Nephron (organoid): ENCODE measurements at regions not wholly inside any gene's neighbourhood (a gene's known extent, or its start where the extent isn't known, plus 50 kb on each side); places are given as distances from the start of the nearest gene placed in this dataset.

Experiments used
- H3K27ac Mint-ChIP-seq, 3 experiments: 2 replicates each; pipeline ENCODE4 v1.8.0; 2020; ENCODE audit warnings: mixed read lengths in 3 of 3, mild to moderate bottlenecking in 2 of 3, moderate library complexity in 1 of 3
- H3K27me3 Mint-ChIP-seq: 2 replicates; pipeline ENCODE4 v1.8.0; 2021; ENCODE audit warnings: low read depth, mild to moderate bottlenecking, moderate library complexity, mixed read lengths
- H3K36me3 Mint-ChIP-seq: 2 replicates; pipeline ENCODE4 v1.8.0; 2020; ENCODE audit warnings: low read depth, mixed read lengths
- H3K4me1 Mint-ChIP-seq: 2 replicates; pipeline ENCODE4 v1.8.0; 2020; ENCODE audit warnings: mixed read lengths
- H3K4me3 Mint-ChIP-seq, 3 experiments: 2 replicates each; pipeline ENCODE4 v1.8.0; 2020; ENCODE audit warnings: mild to moderate bottlenecking in 3 of 3, mixed read lengths in 3 of 3, moderate library complexity in 2 of 3
- H3K9me3 Mint-ChIP-seq: 2 replicates; pipeline ENCODE4 v1.8.0; 2020; ENCODE audit warnings: mixed read lengths
- TF ChIP-seq, protein P1 (sequence below), 3 experiments: fragments of 200-600 bp; sonication (generic); IDR thresholded peaks; one replicate each; pipeline ENCODE4 v1.5.0; 2021; ENCODE audit warnings: antibody characterized with exemption in 3 of 3; ENCODE audit not compliant: unreplicated experiment in 3 of 3

DNA sequence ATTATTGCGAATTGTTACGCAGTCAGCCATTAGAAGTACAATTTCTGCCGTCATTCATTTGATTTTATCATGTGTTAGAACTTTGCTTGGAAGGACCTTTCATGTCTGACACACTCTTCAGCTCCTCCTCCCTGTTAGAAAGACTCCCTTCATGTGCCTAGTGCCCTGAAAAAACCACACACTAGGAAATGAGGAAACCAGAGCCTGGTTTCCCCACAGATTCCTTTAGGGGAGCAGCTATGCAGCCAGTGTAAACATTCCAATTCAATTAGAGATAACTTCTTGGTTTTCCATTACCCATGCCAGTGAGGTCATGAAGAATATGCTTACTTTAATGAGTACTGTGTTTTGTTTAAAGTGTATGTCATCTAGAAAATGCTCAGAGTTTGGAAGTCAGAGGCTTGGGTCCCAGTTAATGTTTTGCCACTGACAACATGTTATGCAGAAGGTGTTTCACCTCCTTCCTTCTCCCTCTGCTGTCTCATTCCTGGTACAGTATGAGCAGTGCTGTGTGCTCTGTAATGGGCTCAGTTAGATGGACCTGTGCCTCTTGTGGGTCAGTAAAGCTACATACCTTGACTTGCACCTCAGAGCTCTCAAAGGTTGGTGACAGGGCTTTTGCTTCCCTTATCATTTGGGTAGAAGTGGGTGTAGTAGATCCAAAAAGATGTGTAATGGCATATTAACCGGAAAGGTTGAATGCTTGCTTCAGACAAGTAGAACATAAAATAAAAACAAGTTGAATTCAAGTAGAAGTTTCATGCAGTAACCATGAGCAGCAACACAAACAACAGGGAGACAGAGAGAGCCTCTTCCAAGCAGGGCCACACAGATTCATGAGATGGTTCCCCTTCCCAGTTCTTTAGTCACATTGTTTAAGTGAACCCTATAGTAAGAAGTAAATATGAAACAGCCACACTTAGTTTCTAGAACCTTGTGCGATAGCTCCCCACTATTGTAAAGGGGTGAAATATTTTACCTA is 52.6 kb upstream of the TNFAIP8 start:
- peak overlapping the region; percentile 87 to 92 (median 91) for H3K27ac Mint-ChIP-seq
- peaks cover 20% of the 10 kb centered on the region for H3K4me1 Mint-ChIP-seq
- no peaks in the 10 kb centered on the region for H3K27me3 Mint-ChIP-seq
- TF ChIP-seq, protein P1, sequence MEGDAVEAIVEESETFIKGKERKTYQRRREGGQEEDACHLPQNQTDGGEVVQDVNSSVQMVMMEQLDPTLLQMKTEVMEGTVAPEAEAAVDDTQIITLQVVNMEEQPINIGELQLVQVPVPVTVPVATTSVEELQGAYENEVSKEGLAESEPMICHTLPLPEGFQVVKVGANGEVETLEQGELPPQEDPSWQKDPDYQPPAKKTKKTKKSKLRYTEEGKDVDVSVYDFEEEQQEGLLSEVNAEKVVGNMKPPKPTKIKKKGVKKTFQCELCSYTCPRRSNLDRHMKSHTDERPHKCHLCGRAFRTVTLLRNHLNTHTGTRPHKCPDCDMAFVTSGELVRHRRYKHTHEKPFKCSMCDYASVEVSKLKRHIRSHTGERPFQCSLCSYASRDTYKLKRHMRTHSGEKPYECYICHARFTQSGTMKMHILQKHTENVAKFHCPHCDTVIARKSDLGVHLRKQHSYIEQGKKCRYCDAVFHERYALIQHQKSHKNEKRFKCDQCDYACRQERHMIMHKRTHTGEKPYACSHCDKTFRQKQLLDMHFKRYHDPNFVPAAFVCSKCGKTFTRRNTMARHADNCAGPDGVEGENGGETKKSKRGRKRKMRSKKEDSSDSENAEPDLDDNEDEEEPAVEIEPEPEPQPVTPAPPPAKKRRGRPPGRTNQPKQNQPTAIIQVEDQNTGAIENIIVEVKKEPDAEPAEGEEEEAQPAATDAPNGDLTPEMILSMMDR (IDR thresholded peaks at IDR 0.05; ENCODE audit: unreplicated experiment in 3 of 3) = peak in 1 of 3 experiments; percentile 7
- H3K36me3 Mint-ChIP-seq = peaks cover 7% of the 10 kb centered on the region
- H3K4me3 Mint-ChIP-seq = peak overlapping the region in 1 of 3 experiments; percentile 8
- H3K9me3 Mint-ChIP-seq = peaks cover 14% of the 10 kb centered on the region

DNA sequence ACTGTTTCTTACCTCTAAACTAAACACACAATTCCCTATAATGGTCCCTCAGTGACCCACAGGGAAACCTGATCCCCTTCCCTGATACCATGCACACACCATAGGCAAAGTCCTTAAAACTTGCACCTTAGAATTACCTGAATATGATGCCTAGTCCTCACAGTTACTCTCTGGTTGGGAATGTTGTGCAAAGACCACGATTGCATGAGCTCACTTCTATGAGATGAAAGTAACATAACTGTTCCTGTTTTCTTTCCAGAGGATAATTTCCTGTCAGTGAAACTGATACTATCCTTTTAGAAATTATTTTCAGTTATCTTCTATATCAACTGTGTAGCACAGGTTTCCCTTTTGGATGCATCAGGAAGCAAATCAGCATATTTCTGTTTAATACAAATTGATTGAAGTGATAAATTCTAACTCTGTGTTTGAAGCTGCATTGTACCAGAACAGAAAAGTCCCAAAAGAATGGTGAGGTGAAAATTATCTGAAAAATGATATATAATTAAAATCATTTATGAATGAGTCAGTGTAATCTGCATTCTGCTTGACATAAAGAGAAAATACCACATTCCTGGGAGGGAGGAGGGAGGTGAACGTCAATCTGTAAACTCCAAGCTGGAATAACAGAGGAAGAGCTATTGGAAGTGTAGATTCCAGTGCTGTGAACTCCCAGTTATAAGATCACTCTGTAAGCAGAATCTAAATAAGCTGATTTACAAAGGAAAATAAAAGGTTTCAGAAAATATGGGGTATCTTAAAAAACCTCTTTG is 51.2 kb upstream of the TNFAIP8 start:
- Mint-ChIP-seq H3K27ac (peak overlapping the region; percentile 87 to 92 (median 91)), H3K4me1 (peaks cover 28% of the 10 kb centered on the region)

More for the DNA sequence above, 51.2 kb upstream of the TNFAIP8 start:
- H3K4me3 Mint-ChIP-seq = no peak overlapping the region
- H3K27me3 Mint-ChIP-seq = no peaks in the 10 kb centered on the region
- peaks cover 7% of the 10 kb centered on the region for H3K36me3 Mint-ChIP-seq
- TF ChIP-seq, protein P1 (IDR thresholded peaks at IDR 0.05; ENCODE audit: unreplicated experiment in 3 of 3) = no peak
- peaks cover 9% of the 10 kb centered on the region for H3K9me3 Mint-ChIP-seq
